Mesenteric fat pad (tissue), 1 donor: ENCODE measurements at regions not wholly inside any gene's neighbourhood (a gene's known extent, or its start where the extent isn't known, plus 50 kb on each side); places are given as distances from the start of the nearest gene placed in this dataset.
"Not testable (repeated sequence)": the region's sequence is repeated elsewhere in the genome, so short reads cannot be mapped to it uniquely, and the experiment has no call there.

Experiments
- DNase-seq: peaks from one replicate; pipeline ENCODE4 v3.0.0-alpha.2; 2020; ENCODE audit warnings: low spot score
- microRNA-seq: library from miRNA; unstranded; fragments of <30 nt; microRNA quantifications from one replicate; pipeline ENCODE4 v1.2.0, GENCODE V29; 2020; ENCODE audit warnings: borderline number of aligned reads
- donor health status: DM: yes; HTN: yes; CAD: no.

DNA sequence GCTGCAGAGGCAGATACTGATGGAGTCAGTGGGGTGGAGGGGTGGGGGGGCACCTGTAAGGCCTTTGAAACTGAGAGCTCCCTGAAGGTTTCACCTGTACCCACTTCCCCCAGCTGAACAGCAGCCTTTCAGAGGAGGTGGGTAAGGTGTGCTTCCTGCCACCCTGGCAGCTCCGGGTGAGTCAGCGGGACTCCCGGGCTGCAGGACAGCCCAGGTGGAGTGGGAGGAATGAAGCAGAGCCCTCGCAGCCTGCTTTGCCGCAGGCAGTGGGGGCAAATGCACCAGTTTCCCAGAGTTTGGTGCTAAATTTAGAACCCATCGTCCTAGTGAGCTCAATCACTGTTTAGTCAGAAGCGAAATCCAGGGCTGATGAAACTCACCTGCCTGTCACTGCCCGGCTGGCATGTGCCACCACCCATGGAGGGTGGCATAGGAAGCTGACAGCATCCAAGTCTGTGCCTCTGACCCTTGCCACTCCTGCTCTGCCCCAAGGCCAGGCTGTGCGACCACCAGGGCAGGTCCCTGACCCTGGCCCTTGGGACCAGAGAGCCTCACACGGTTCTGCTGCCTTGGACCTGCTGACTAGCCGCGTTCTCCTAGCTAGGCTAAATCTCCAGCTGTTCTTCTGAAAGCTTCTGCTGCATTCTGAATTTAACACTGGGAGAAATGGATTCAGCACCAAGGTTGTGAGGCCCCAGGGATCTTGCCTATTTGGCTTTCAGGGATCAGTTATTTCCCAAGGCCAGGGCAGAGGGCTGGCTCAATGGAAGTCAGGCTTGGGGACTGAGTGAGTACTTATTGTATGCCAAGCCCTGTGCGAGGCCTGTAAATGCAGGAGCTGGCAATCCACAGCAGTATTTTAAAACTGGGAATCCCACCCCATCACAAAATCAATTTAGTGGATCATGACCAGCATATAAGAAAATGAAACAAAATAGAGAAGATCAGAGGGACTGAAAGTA is 67.3 kb upstream of the RASGRF1 start:
- DNase-seq, result no peak

DNA sequence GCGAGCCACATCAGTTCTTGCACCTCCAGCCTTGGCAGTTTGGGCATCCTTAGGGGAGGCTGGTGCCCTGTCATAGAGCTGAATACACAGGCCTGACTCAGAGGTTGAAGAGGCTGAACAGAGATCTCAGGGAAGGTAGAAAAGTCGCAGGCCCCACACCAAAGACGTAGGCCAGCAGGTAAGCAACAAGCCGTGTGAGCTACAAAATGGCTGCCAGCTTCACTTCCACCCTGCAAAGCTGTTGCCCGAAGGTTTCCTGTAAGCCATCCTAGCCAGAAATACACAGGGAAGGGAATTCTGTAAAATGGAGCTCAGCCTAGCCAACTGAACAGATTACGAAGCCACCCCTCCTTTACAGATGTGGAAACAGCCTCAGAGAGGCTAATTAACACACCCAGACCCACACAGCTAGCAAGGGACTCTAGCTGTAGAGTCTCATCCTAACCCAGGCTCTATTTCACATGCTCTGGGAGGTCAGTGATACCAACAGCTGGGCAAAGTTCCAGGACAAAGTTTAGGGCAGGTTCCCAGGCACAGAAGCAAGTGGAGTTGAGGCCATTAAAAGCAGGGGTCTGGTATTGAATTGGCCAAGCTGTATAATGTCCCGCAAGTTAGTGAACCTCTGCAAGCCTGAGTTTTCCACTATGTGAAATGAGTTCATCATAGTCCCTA is 66.3 kb upstream of the RASGRF1 start:
- no peak for DNase-seq

DNA sequence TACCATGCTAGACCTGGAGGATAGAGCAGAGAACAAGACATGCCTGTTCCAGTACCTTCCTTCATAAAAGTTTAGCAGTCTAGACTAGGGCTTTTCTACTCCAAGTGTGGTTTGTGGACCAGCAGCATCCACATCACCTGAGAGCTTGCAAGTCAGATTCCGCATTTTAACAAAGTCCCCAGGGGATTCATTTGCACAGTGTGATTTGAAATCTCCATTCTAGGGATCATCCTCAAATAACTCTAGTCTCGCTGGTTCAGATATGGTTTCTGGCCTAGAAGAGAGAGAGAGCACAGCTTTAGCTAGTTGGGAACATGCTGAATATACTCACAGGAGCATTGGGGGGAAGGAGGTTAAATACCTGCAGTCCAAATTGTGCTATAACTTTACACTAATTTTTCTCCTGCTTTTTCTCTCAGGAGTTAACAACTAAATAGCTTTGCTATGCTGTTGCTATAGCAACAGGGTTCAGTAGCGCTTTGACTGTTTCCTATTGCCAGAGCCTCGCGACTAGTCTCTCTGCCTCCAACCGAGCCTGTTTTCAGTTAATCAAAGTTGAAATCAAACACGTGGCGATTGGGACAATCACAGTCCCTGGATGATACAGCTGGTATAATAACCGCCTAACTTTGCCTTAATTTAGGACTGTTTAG is 64.0 kb upstream of the RASGRF1 start:
- DNase-seq, result no peak

DNA sequence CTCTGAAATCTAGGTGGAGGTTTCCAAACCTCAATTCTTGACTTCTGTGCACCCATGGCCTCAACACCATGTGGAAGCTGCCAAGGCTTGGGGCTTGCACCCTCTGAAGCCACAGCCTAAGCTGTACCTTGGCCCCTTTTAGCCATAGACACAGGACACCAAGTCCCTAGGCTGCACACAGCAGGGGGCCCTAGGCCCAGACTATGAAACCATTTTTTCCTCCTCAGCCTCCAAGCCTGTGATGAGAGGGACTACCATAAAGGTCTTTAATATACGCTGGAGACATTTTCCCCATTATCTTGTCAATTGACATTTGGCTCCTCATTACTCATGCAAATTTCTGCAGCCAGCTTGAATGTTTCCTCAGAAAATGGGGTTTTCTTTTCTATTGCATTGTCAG is 53.7 kb upstream of the RASGRF1 start:
- not testable (repeated sequence) for DNase-seq

GRCh38 chr15:79140846-79141570 is 50.4 kb upstream of the RASGRF1 start:
- no peak for DNase-seq

Small RNA genes lying in the stretch of these regions (microRNA-seq; reads per million reads assigned to microRNA genes)
- 2.2 reads per million for gene MIR184
